SH-SY5Y (cell line): ENCODE measurements at regions not wholly inside any gene's neighbourhood (a gene's known extent, or its start where the extent isn't known, plus 50 kb on each side); places are given as distances from the start of the nearest gene placed in this dataset.

Experiments
- GATA2 ChIP-seq: IDR thresholded peaks from 2 replicates; pipeline ENCODE4 v1.6.1; 2011; ENCODE audit warnings: mild to moderate bottlenecking, low read depth, low read length
- GATA3 ChIP-seq: IDR thresholded peaks from 2 replicates; pipeline ENCODE4 v1.6.1; 2011; ENCODE audit warnings: low read depth, mild to moderate bottlenecking, low read length, moderate library complexity

- TF ChIP-seq GATA3 (peak; percentile 45; the same call in 1 of the 2 replicates), GATA2 (peak; percentile 62)
Measured at GRCh38 chr6:113642714-113643406, 214.3 kb upstream of the MARCKS start.
